Daoy (cell line): ENCODE measurements at regions not wholly inside any gene's neighbourhood (a gene's known extent, or its start where the extent isn't known, plus 50 kb on each side); places are given as distances from the start of the nearest gene placed in this dataset.
A peak's percentile ranks its signal among the peaks of the same experiment; 100 is the strongest.

ENCODE experiments used
- DNase-seq: peaks from one replicate; pipeline ENCODE4 v3.0.0-alpha.2; 2015; ENCODE audit warnings: low read depth

- no peak for DNase-seq
These were observed 158.7 kb downstream of the PSMG1 start for GRCh38 chr21:39024538-39024937.

- no peak for DNase-seq
These were observed 160.2 kb downstream of the PSMG1 start for GRCh38 chr21:39022863-39023693.

- no peak for DNase-seq
These were observed 160.8 kb downstream of the PSMG1 start for GRCh38 chr21:39022466-39022862.

GRCh38 chr21:39022035-39022434 lies 161.2 kb downstream of the PSMG1 start:
- no peak for DNase-seq

GRCh38 chr21:39021478-39021832 lies 161.8 kb downstream of the PSMG1 start:
- no peak for DNase-seq

- DNase-seq = no peak
These were observed 162.3 kb downstream of the PSMG1 start for GRCh38 chr21:39020751-39021477.

- DNase-seq = no peak
These were observed 164.5 kb downstream of the PSMG1 start for GRCh38 chr21:39018730-39019129.

- no peak for DNase-seq
These were observed 166.4 kb downstream of the PSMG1 start for GRCh38 chr21:39016740-39017315.

GRCh38 chr21:39014747-39015146 lies 168.5 kb downstream of the PSMG1 start:
- DNase-seq = peak; percentile 72

GRCh38 chr21:39012326-39013230 lies 170.7 kb downstream of the PSMG1 start:
- no peak for DNase-seq

- DNase-seq = no peak
These were observed 171.3 kb downstream of the PSMG1 start for GRCh38 chr21:39011911-39012310.

- no peak for DNase-seq
These were observed 172.4 kb downstream of the PSMG1 start for GRCh38 chr21:39010629-39011404.

GRCh38 chr21:39009587-39010225 lies 173.5 kb downstream of the PSMG1 start:
- DNase-seq = no peak

GRCh38 chr21:39007985-39008384 lies 175.3 kb downstream of the PSMG1 start:
- DNase-seq = no peak

GRCh38 chr21:39007532-39007931 lies 175.7 kb downstream of the PSMG1 start:
- no peak for DNase-seq

- DNase-seq = no peak
These were observed 176.5 kb downstream of the PSMG1 start for GRCh38 chr21:39006571-39007311.

- no peak for DNase-seq
These were observed 177.8 kb downstream of the PSMG1 start for GRCh38 chr21:39005502-39005787.

GRCh38 chr21:39004634-39005501 lies 178.4 kb downstream of the PSMG1 start:
- peak; percentile 35 for DNase-seq
